ENCODE measurements at regions not wholly inside any gene's neighbourhood (a gene's known extent, or its start where the extent isn't known, plus 50 kb on each side); places are given as distances from the start of the nearest gene placed in this dataset.
"Not testable (repeated sequence)": the region's sequence is repeated elsewhere in the genome, so short reads cannot be mapped to it uniquely, and the experiment has no call there.

DNA sequence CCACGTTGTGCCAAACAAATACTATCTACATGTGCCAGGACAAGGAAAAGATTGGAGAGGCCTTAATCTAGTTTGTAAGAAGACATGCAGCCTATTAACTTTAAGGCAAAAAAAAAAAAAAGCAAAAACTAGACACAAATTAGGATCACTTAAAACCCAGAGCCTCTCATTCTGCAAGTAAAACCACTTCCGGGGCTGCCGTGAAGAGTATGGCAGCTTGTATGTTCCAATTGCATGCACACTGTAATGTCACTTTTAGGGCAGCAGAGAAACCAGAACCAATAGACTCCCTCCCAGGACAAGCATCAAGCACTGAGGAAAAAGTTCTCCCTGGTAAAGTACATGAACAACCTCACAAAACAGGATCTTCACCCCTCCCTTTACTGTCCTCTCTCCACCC lies 70.6 kb downstream of the RSL24D1 start:
- DNase-seq (ENCODE audit: extremely low read depth in 1 of 11, low read depth in 9 of 11, low spot score in 4 of 11): no peak

DNA sequence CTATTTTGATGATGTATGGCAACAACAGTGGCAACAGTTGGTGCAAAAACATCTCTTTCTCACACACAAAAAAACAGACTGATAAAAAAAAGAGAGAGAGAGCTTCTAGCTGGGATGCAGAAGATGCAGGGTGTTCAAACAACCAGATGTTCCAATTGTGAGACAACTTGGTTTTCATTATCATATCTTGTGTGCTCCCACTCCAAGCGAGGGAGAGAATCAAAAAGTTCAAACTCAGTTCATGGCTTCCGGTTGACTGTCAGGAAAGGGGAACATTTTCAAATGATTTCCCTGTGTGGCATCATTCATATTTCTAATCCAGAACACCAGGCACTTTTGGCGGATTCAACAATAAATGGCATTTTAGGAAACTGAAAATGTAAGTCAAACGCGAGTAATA lies 72.1 kb downstream of the RSL24D1 start:
- DNase-seq (ENCODE audit: extremely low read depth in 1 of 11, low read depth in 9 of 11, low spot score in 4 of 11): no peak

DNA sequence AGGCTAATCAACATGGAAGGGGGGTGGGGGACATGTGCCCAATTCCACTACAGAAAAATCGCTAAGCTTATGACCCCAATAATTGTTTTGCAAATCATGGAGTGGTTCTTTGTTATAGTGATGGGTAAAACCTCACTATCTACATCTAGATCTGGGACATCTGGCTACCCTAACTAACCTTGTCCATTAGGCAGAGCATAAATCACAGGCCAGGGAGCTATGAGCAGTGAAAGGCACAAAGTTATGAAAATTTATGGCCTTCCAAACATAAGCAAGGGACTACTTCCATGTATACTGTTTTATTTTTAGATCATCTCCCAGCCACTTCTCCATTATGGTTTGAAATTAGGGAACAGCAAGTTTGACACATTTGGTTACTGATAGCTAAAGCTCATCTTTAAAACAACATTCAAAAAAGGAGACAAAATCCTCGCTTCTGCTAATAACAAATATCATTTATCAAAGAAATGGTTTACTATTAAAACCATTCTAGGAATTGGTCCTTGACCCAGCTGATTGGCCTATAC lies 78.3 kb downstream of the RSL24D1 start:
- no peak for DNase-seq (ENCODE audit: extremely low read depth in 1 of 11, low read depth in 9 of 11, low spot score in 4 of 11)

DNA sequence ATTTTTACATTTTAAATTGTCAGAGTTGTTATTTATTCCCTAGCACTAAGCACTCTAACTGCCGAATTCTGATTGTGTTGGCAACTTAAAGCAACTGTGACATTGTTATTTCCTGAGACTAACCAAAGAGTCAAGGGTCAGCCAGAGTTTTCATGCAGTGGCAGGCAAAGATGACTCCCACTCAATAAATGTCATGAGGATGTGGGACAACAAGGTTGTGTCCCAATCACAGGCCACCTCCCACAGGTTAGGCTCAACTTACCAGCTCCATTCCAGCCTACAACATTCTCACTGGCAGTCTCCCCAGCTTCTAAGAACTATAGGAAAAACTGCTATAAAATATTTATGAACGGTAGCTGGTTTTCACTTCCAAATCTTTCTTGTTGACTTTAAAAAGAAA lies 80.1 kb downstream of the RSL24D1 start:
- peak in 1 of 11 donors; percentile 17 for DNase-seq (ENCODE audit: extremely low read depth in 1 of 11, low read depth in 9 of 11, low spot score in 4 of 11)

DNA sequence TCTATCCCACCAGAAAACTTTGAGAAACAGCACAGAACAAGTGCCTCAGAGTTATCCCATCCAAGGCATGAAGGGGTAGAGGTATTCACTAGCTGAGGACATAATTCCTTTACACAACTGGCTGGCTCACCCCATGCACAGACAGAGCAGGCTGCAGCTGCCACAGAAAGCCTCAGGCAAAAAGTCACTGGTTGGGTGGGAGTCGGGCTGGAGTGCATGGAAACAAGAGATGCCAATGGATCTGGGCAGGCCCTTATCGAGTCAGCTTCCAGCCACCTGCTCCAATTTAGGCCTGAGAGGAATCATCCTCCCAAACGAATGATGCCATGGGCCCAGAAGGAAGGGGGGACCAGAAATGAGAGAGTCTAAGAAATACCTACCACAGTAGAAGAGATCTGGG lies 83.0 kb downstream of the RSL24D1 start:
- no peak for DNase-seq (ENCODE audit: extremely low read depth in 1 of 11, low read depth in 9 of 11, low spot score in 4 of 11)

DNA sequence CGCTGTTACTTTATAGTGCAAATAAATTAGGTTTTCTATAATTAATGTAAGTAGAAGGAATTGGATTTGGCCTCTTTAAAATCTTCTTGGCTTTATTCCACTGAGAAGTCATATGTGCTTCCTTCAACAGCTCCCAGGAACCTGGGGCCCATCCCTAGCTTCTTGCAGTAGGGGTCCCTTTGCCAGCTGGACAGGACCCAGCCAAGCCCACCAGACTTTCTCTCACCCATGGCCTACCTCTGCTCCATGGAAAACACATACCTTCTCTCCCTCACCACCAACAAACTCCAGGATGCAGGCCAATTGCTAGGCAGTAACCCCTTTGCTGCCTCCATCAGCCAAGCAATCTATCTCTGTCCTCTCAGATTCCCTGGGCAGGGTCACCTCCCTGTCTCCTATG lies 84.0 kb downstream of the RSL24D1 start:
- DNase-seq (ENCODE audit: extremely low read depth in 1 of 11, low read depth in 9 of 11, low spot score in 4 of 11): no peak

DNA sequence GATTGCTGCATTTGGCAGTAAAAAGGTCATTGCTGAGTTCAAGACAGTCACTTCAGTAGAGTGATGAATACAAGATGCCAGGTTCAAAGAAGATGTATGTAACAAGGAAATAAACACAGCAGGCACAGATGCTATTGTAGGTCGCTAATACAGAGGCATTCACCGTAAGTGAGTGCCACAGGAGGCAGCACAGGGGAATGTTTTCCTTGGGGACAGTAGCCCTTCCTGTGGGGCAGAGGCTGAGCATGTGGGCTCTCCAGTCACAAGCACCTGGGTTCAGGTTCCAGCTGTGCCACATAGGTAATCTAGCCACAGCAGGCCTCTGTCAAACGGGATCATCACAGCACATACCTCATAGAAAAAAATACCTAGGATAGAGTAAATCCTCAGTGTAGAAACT lies 86.3 kb downstream of the RSL24D1 start:
- DNase-seq (ENCODE audit: extremely low read depth in 1 of 11, low read depth in 9 of 11, low spot score in 4 of 11): no peak

DNA sequence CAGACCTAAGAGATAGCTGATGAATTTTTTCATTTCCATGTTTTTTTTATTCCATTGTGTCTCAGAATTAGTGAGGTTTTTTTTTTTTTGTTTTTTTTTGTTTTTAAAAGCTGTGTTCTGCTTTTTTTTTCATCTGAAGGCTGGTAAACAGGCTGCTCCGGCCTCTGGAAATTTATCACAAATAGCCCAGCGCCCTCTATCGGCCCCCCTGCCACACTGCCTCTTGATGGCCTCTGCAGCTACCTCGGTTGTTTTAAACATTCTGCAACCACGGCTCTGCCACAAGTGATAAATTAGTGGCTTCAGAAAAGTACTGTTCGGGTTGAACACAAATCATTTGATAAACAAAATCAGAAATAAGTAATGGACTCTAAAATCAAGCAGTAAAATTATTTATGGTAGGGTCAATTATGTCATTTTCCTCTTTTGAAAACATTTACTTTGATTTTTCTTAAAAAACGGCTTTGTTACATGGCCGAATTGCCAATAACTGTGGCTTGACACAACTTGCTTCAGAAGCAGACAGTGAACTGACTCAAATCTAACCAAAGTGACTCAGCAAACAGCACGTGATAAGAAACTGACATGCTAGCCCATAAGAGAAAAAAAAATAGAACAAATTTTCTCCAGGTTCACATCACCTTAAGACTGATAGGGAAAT lies 87.8 kb downstream of the RSL24D1 start:
- peak; percentile 25 to 71 (median 52) for DNase-seq (ENCODE audit: extremely low read depth in 1 of 11, low read depth in 9 of 11, low spot score in 4 of 11)

DNA sequence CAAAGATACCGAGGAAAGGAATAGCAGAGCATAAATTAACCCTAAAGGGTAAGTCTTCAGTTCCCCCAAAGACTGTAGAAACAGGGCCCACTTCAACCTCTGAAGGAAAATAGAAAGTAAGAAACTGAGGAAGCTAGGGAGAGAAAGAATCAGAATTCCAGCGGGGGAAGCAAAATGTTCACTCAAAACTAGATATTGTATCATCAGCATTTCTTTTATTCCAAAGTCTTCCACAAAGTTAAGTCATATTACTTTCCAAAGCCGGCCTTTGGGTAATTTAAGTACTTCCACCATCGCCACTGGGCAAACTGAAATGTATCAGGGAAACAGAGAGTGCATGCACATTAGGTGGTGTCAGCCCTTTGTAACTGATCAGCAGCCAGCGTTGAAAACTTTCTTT lies 88.3 kb downstream of the RSL24D1 start:
- no peak for DNase-seq (ENCODE audit: extremely low read depth in 1 of 11, low read depth in 9 of 11, low spot score in 4 of 11)

DNA sequence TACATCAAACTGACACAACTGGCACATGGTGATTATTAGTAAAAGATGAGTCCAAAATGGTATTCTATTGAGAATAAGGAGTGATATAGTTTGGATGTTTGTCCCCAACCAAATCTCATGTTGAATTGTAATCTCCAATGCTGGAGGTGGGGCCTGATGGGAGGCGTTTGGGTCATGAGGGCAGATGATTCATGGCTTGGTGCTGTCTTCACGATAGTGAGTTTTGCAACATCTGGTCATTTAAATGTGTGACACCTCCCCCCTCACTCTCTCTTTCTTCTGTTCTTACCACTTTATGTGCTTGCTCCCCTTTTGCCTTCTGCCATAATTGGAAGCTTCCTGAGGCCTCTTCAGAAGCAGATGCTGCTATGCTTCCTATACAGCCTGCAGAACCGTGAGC lies 90.6 kb downstream of the RSL24D1 start:
- no peak for DNase-seq (ENCODE audit: extremely low read depth in 1 of 11, low read depth in 9 of 11, low spot score in 4 of 11)

DNA sequence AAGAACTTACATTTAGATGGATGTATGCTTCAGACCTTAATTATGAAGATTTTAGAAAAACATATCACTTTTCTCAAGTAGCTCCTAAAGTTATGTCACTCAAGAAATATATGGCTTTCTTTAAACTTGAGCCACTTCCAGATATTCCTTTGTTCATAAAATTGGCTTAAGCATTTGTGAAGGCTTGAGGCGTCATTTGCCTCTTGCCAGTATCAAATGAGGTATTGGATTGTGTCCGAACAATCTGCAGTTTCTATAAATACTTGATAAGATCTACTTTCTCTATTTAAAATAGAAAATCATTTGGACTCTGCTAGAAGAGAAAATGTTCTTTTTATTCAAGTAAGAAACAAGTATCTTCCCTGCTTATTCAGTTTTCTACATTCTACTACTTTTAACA lies 102.6 kb downstream of the RSL24D1 start:
- no peak for DNase-seq (ENCODE audit: extremely low read depth in 1 of 11, low read depth in 9 of 11, low spot score in 4 of 11)

DNA sequence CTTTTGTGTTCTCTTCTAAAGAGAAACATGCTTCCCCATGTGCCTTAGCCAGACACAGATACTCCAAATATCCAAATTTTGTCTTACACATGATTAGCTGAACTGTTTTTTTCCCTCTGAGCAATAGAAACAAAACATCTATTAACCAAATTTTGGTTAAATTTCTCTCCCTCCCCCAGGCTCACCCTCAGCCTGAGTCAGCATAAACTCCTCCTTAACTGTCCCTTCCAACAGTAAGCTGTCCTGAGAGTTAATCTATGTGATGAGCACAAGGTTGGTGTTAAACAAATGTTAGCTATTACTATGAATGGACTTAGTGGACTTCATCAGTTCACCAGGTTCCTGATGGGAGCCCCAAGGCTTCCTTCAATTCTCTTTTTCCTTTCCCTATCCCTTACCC lies 108.5 kb downstream of the RSL24D1 start:
- DNase-seq (ENCODE audit: extremely low read depth in 1 of 11, low read depth in 9 of 11, low spot score in 4 of 11): no peak

DNA sequence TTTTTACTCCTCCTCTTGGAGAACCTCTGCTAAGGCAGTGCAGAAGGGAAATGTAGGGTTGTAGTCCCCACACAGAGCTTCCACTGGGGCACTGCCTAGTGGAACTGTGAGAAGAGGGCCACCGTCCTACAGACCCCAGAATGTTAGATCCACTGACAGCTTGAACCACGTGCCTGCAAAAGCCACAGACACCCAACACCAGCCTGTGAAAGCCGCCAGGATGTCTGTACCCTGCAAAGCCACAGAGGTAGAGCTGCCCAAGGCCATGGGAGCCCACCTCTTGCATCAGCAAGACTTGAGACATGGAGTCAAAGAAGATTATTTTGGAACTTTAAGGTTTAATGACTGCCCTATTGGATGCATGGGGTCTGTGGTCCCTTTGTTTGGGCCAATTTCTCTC lies 112.1 kb downstream of the RSL24D1 start:
- DNase-seq (ENCODE audit: extremely low read depth in 1 of 11, low read depth in 9 of 11, low spot score in 4 of 11): no peak

DNA sequence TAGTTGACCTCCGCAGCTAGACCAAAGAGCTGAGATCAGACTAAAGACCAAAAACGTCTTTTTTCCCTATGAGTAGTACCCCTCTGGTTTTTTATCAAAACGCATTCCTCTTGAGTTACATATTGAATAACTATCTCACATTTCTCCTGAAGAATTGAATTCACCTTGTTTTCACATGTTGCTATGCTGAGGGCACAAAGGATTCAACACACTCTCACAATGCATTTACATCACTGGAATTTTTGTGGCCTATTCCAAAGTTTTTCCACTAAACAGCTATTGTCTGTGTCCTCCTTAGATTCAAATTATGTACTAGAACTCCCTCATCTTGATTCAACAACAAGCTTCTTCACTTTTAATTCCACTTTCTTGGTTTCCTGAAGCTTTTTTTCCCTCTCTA lies 112.5 kb downstream of the RSL24D1 start:
- DNase-seq (ENCODE audit: extremely low read depth in 1 of 11, low read depth in 9 of 11, low spot score in 4 of 11): no peak

DNA sequence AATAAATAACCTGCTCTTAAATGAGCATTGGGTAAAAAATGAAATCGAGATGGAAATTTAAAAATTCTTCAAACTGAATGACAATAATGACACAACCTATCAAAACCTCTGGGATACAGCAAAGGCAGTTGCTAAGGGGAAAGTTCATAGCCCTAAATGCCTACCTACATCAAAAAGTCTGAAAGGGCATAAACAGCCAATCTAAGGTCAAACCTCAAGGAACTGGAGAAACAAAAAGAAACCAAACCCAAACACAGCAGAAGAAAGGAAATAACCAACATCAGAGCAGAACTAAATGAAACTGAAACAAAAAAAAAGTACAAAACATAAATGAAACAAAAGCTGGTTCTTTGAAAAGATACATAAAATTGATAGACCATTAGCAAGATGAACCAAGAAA lies 119.7 kb downstream of the RSL24D1 start:
- DNase-seq (ENCODE audit: extremely low read depth in 1 of 11, low read depth in 9 of 11, low spot score in 4 of 11): not testable (repeated sequence)

DNA sequence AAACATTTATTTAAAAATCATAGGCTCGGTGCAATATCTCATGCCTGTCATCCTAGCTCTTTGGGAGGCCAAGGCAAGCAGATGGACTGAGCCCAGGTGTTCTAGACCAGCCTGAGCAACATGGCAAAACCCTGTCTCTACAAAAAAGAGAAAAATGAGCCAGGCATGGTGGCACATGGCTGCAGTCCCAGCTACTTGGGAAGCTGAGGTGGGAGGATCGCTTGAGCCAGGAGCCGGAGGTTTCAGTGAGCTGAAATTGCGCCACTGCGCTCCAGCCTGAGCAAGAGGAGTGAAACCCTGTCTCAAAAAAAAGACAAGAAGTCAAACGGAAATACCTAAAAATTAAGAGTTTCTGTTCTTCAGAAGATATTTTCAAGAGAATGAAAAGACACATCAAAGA lies 122.3 kb downstream of the RSL24D1 start:
- DNase-seq (ENCODE audit: extremely low read depth in 1 of 11, low read depth in 9 of 11, low spot score in 4 of 11): no peak

DNA sequence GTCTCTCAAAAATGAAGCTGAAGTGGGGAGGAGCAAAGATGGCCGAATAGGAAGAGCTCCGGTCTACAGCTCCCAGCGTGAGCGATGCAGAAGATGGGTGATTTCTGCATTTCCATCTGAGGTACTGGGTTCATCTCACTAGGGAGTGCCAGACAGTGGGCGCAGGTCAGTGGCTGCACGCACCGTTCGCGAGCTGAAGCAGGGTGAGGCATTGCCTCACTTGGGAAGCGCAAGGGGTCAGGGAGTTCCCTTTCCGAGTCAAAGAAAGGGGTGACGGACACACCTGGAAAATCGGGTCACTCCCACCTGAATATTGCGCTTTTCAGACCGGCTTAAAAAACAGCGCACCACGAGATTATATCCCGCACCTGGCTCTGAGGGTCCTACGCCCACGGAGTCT lies 132.8 kb downstream of the RSL24D1 start:
- not testable (repeated sequence) for DNase-seq (ENCODE audit: extremely low read depth in 1 of 11, low read depth in 9 of 11, low spot score in 4 of 11)

DNA sequence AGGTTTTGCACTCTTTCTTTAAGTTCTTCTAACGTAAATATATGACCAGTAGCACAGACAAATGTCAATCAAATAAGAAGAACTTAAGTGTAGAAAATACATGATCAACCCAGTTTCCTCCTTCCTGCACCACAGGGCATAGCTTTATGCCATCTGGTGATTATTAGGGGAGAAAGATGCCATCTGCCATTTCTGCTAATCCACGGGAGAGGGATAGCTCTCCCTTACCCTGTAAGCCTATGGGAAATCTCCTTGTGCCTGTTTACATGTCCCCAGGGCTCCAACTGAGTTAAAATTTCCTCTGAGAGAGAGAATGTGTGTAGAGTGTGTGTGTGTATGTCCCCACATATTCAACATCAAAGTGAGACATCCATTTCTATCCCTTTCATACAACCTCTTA lies 135.9 kb downstream of the RSL24D1 start:
- DNase-seq (ENCODE audit: extremely low read depth in 1 of 11, low read depth in 9 of 11, low spot score in 4 of 11): no peak

DNA sequence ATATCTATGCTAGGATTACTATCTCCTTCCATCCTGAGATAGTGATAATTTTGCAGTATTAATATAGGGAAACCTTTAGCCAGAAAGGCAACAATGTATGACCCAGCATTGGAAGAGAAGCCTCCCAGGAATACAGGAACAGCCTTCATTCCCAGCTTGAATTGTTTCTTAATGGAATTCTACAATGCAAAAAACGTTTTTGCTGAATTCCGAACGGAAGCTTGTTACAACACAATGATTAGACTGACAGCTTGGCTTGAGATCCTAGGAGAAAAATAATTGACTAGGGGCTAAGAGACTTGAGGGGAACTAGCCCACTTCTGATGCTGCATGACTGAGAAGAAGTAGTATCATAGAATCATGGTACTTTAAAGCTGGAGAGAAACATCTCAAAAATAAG lies 140.2 kb downstream of the RSL24D1 start:
- DNase-seq (ENCODE audit: extremely low read depth in 1 of 11, low read depth in 9 of 11, low spot score in 4 of 11): no peak

DNA sequence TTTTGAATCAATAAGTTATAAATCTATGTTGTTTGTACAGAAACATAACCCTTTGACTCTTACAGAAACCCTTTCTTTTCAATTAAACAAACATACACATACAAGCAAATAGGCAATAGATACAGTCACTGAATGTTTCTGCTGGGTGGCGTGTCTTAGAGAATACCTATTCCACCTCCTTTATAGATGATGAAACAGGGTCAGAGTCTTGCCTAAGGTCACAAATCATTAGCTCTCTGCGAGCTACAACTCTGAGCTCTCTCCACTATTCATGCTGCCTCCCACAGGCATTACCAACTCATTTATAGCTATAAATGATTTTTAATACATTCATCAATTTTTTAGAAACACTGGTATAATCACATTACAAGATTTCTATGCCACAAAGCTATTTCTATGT lies 152.6 kb downstream of the RSL24D1 start:
- DNase-seq (ENCODE audit: extremely low read depth in 1 of 11, low read depth in 9 of 11, low spot score in 4 of 11): no peak

DNA sequence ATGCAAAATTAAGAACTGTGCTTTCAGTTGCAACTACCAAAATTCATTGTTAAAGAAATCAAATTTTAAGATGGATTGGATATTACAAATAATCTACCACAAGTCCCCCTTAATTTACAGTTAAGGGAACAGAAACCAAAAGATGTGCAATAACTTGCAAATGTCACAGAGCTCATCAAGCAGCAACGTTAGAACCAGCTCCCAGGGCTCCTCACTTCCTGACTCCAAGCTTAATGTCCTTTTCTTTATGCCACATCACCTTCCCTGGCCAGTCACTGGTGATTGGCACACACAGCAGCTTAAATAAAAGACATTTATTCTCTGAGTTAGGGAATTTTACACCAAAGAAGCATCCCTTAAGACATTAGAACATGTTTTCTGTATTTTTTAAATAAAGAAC lies 159.7 kb downstream of the RSL24D1 start:
- no peak for DNase-seq (ENCODE audit: extremely low read depth in 1 of 11, low read depth in 9 of 11, low spot score in 4 of 11)

DNA sequence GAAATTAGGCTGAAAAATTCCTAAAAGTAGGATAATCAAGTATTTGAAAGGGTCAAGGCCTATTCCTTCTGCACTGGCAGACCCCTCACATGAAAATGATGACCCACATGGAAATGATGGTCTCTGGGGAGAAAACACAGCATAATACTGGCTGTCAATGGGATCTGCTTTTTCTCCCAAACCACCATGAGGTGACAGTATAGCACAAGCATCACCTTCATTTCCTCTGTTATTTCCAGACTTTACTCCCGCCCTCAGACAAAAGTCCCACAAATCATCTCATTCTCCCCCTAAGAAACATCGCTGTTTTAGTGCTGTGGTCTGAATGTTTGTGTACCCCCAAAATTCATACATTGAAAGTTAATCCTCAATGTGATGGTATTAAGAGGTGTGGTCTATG lies 161.0 kb downstream of the RSL24D1 start:
- DNase-seq (ENCODE audit: extremely low read depth in 1 of 11, low read depth in 9 of 11, low spot score in 4 of 11): no peak
